ENCODE measurements at regions not wholly inside any gene's neighbourhood (a gene's known extent, or its start where the extent isn't known, plus 50 kb on each side); places are given as distances from the start of the nearest gene placed in this dataset.

DNA sequence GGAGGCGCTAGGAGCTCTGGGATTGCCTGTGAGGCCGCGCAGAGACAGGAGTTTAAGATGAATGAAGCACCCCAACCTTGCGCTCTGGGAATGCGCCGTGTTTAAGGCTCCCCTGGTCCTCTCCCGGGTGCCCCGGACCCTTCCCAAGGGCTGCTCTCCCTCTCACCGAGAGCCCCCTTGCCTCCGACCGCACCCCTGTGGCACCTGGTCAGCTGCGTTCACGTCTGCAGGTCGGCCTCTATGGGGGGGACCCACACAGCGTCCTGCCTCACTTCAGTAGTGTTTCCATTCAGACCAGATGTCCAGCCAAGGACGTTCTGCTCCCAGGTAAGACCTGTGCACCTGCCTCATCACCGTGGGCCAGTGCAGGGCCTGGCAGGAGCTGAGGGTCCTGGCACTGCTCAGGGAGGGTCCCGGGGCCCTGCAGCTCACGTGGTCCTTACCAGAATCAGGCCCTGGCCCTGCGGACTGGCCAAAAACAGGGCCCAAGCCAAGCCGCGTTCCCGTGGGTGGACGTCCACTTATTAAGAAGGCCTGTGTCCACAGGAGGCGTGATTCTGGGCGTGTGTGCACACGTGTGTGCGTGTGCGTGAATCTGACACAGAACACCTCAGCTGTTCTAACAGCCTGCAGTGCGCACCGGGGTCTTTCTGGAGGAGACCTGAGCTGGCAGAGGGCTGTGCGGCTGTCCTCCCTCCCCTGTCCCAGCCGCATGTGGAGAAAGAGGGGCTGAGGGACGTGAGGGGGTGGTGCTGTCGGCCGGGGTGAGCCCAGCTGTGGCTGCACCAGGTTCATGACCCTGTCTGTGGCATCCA lies 79.9 kb upstream of the BHLHE23 start:
- no peak for DNase-seq (ENCODE audit: extremely low spot score in 2 of 2)
- no peak overlapping the region for H3K4me3 ChIP-seq
- intact Hi-C loops (cut with DNase I) = no loop called here
- no peaks in the 10 kb centered on the region for H3K9me3 ChIP-seq
- TF ChIP-seq, protein P1, sequence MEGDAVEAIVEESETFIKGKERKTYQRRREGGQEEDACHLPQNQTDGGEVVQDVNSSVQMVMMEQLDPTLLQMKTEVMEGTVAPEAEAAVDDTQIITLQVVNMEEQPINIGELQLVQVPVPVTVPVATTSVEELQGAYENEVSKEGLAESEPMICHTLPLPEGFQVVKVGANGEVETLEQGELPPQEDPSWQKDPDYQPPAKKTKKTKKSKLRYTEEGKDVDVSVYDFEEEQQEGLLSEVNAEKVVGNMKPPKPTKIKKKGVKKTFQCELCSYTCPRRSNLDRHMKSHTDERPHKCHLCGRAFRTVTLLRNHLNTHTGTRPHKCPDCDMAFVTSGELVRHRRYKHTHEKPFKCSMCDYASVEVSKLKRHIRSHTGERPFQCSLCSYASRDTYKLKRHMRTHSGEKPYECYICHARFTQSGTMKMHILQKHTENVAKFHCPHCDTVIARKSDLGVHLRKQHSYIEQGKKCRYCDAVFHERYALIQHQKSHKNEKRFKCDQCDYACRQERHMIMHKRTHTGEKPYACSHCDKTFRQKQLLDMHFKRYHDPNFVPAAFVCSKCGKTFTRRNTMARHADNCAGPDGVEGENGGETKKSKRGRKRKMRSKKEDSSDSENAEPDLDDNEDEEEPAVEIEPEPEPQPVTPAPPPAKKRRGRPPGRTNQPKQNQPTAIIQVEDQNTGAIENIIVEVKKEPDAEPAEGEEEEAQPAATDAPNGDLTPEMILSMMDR (IDR thresholded peaks at IDR 0.05) = no peak
- TF ChIP-seq POLR2A (IDR thresholded peaks at IDR 0.05) (no peak), POLR2AphosphoS5 (IDR thresholded peaks at IDR 0.05; ENCODE audit: insufficient read depth in 1 of 2, low read depth in 1 of 2) (no peak)
- no peaks in the 10 kb centered on the region for H3K27me3 ChIP-seq
- H3K36me3 ChIP-seq = no peaks in the 10 kb centered on the region
- no peaks in the 10 kb centered on the region for H3K4me1 ChIP-seq
- H3K27ac ChIP-seq = no peak overlapping the region

DNA sequence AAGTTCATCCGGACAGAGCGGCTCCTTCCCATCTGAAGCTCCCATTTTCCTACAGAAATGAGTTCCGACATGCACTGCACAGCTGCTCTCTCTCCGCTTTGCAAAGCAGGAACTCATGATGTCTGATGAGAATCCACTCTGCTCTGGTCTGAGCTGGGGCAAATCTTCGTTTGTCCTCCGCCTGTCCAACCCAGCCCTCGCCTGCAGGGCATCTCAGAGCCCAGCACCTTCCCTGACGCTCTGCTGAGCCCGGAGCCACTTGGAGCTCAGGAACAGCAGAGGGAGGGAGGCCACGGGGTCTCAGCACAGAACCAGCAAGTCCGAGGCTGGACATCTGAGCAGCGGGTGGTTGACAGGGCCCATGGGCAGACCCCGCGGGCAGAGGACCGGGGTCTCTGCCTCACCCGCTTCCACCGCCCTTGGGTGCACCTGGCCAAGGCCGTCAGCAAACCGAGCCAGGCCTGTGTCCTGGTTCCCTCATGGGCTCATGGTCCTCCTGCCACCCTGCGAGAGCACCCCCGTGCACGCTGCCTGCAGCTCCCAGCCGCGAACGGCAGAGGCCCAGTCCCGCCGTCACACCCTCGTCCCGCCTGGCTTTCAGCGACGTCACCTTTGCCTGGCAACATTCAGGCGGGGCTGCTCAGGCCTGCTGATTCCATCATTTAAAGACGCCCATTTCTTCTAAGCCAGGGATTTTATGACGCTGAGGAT lies 78.5 kb upstream of the BHLHE23 start:
- Histone ChIP-seq H3K4me1 (no peaks in the 10 kb centered on the region), H3K27me3 (no peaks in the 10 kb centered on the region), H3K27ac (no peak overlapping the region), H3K36me3 (no peaks in the 10 kb centered on the region), H3K4me3 (no peak overlapping the region), H3K9me3 (no peaks in the 10 kb centered on the region)
- intact Hi-C loops (cut with DNase I) = no loop called here
- TF ChIP-seq POLR2A (IDR thresholded peaks at IDR 0.05) (no peak), POLR2AphosphoS5 (IDR thresholded peaks at IDR 0.05; ENCODE audit: insufficient read depth in 1 of 2, low read depth in 1 of 2) (no peak)
- TF ChIP-seq, protein P1 (IDR thresholded peaks at IDR 0.05) = no peak
- no peak for DNase-seq (ENCODE audit: extremely low spot score in 2 of 2)

DNA sequence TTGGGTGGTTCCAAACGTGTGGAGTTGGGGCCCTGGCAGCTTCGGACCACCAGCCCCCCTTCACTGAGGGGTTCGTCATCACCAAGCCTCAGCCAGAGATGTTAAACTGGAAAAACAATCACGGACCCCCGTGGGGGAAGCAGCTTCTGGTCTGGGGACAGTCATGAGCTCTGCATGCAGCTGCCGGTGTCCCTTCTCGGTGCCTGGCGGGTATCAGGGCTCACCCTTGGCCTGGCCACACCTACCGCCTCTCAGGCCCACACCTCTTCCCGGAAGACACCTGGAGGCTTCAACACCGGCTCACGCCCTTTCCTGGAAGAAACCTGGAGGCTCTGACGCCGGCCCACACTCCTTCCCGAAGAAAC lies 77.8 kb upstream of the BHLHE23 start:
- Histone ChIP-seq H3K27me3 (no peaks in the 10 kb centered on the region), H3K4me3 (no peak overlapping the region), H3K9me3 (no peaks in the 10 kb centered on the region), H3K4me1 (no peaks in the 10 kb centered on the region), H3K36me3 (no peaks in the 10 kb centered on the region), H3K27ac (no peak overlapping the region)
- no peak for DNase-seq (ENCODE audit: extremely low spot score in 2 of 2)
- TF ChIP-seq, protein P1 (IDR thresholded peaks at IDR 0.05) = no peak
- TF ChIP-seq POLR2AphosphoS5 (IDR thresholded peaks at IDR 0.05; ENCODE audit: insufficient read depth in 1 of 2, low read depth in 1 of 2) (no peak), POLR2A (IDR thresholded peaks at IDR 0.05) (no peak)
- intact Hi-C loops (cut with DNase I) = no loop called here

DNA sequence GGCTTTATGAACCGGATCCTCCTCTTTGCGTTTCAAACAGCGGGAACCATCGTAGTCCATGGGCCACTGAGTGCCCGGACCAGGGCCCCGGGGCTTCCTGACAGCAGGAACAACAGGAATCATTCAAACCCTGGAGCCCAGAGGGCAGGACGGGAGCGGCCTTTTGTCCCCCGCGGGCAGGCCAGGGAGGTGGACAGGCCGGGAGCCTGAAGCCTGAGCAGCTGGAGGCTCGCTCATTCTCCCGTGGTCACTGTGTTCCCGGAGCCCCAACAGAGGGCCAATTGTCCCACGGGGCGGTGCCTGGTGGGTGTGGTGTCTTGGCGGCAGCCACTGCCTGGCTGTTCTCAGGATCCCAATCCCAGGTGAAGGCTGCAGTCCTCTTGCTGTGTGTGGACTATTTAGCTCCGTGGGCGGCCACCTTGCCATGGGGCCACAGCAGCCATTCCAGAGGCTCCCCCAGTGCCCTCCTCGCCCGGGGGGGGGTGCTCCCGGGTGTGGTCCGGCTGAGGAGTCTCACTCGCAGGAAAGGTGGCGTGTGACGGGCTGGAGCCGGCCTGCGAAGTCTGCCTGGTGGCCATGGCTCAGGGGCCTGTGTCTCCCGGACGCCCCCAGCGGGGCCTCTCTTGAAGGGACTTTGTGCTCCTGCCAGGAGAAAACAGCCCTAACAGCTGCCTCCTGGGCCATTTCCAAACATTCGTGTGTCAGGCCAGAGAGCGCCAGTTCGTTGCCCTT lies 77.2 kb upstream of the BHLHE23 start:
- TF ChIP-seq POLR2A (IDR thresholded peaks at IDR 0.05) (no peak), POLR2AphosphoS5 (IDR thresholded peaks at IDR 0.05; ENCODE audit: insufficient read depth in 1 of 2, low read depth in 1 of 2) (no peak)
- TF ChIP-seq, protein P1 (IDR thresholded peaks at IDR 0.05) = no peak
- H3K4me1 ChIP-seq = no peaks in the 10 kb centered on the region
- no peaks in the 10 kb centered on the region for H3K36me3 ChIP-seq
- no peaks in the 10 kb centered on the region for H3K9me3 ChIP-seq
- no peak for DNase-seq (ENCODE audit: extremely low spot score in 2 of 2)
- no peak overlapping the region for H3K27ac ChIP-seq
- intact Hi-C loops (cut with DNase I) = no loop called here
- no peak overlapping the region for H3K4me3 ChIP-seq
- H3K27me3 ChIP-seq = no peaks in the 10 kb centered on the region

All from vagina (tissue), 2 donors.